Tibial artery (tissue), 4 donors: ENCODE measurements at regions not wholly inside any gene's neighbourhood (a gene's known extent, or its start where the extent isn't known, plus 50 kb on each side); places are given as distances from the start of the nearest gene placed in this dataset.
"Not testable (repeated sequence)": the region's sequence is repeated elsewhere in the genome, so short reads cannot be mapped to it uniquely, and the experiment has no call there.

ENCODE experiments used
- DNase-seq, 2 donors: peaks; one replicate each; pipeline ENCODE4 v3.0.0-alpha.2; 2019
- H3K27ac ChIP-seq, 2 donors: fragments of 200-600 bp; sonication (generic) in 1 of 2; 1 replicate in 1 of 2; 2 replicates in 1 of 2; pipeline ENCODE4 v1.5.1; 2018 to 2019; ENCODE audit warnings: mild to moderate bottlenecking in 1 of 2
- H3K27me3 ChIP-seq, 2 donors: fragments of 200-600 bp; sonication (generic) in 1 of 2; one replicate each; pipeline versions ENCODE4 v1.5.1 to v1.6.0; 2016 to 2019
- H3K36me3 ChIP-seq, 3 donors: fragments of 200-600 bp; sonication (generic) in 2 of 3; one replicate each; pipeline ENCODE4 v1.5.1; 2016 to 2019; ENCODE audit warnings: mild to moderate bottlenecking in 2 of 3
- H3K4me1 ChIP-seq, 4 donors: fragments of 200-600 bp; sonication (generic) in 2 of 4; 1 replicate in 3 of 4; 2 replicates in 1 of 4; pipeline ENCODE4 v1.5.1; 2016 to 2019
- H3K4me3 ChIP-seq, 2 donors: fragments of 200-600 bp; sonication (generic) in 1 of 2; 1 replicate in 1 of 2; 2 replicates in 1 of 2; pipeline ENCODE4 v1.5.1; 2018 to 2019; ENCODE audit warnings: mild to moderate bottlenecking in 2 of 2
- H3K9me3 ChIP-seq, 3 donors: fragments of 200-600 bp; sonication (generic) in 1 of 3; one replicate each; pipeline ENCODE4 v1.5.1; 2016 to 2019
- intact Hi-C: fragments of 100-400 bp; cut with DNase I; formaldehyde crosslinking; loops from one replicate; pipeline ENCODE4 v1.15.0; 2023; ENCODE audit warnings: low total_unique reads
- TF ChIP-seq, protein P1 (sequence below), 2 experiments: fragments of 200-600 bp in 1 of 2; fragments of 450-650 bp in 1 of 2; IDR thresholded peaks; one replicate each; pipeline ENCODE4 v1.5.1; 2017 to 2019; ENCODE audit warnings: antibody characterized with exemption in 2 of 2, mild to moderate bottlenecking in 1 of 2, moderate library complexity in 1 of 2

- H3K27ac ChIP-seq, result no peak overlapping the region
- no peak for DNase-seq
- H3K36me3 ChIP-seq, result no peaks in the 10 kb centered on the region
- intact Hi-C loops, result no loop called here
- H3K27me3 ChIP-seq, result no peaks in the 10 kb centered on the region
- TF ChIP-seq, protein P1, sequence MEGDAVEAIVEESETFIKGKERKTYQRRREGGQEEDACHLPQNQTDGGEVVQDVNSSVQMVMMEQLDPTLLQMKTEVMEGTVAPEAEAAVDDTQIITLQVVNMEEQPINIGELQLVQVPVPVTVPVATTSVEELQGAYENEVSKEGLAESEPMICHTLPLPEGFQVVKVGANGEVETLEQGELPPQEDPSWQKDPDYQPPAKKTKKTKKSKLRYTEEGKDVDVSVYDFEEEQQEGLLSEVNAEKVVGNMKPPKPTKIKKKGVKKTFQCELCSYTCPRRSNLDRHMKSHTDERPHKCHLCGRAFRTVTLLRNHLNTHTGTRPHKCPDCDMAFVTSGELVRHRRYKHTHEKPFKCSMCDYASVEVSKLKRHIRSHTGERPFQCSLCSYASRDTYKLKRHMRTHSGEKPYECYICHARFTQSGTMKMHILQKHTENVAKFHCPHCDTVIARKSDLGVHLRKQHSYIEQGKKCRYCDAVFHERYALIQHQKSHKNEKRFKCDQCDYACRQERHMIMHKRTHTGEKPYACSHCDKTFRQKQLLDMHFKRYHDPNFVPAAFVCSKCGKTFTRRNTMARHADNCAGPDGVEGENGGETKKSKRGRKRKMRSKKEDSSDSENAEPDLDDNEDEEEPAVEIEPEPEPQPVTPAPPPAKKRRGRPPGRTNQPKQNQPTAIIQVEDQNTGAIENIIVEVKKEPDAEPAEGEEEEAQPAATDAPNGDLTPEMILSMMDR (IDR thresholded peaks at IDR 0.05), result no peak
- no peaks in the 10 kb centered on the region for H3K4me1 ChIP-seq
- H3K4me3 ChIP-seq, result no peak overlapping the region
- no peaks in the 10 kb centered on the region for H3K9me3 ChIP-seq
Observed at GRCh38 chr3:26472345-26472744, 150.2 kb upstream of the LRRC3B start.

- H3K4me3 ChIP-seq, result no peak overlapping the region
- H3K27me3 ChIP-seq, result no peaks in the 10 kb centered on the region
- H3K4me1 ChIP-seq, result no peaks in the 10 kb centered on the region
- intact Hi-C loops, result no loop called here
- TF ChIP-seq, protein P1 (IDR thresholded peaks at IDR 0.05), result no peak
- H3K27ac ChIP-seq, result no peak overlapping the region
- H3K36me3 ChIP-seq, result no peaks in the 10 kb centered on the region
- no peak for DNase-seq
- H3K9me3 ChIP-seq, result no peaks in the 10 kb centered on the region
Observed at GRCh38 chr3:26474706-26475105, 147.9 kb upstream of the LRRC3B start.

DNA sequence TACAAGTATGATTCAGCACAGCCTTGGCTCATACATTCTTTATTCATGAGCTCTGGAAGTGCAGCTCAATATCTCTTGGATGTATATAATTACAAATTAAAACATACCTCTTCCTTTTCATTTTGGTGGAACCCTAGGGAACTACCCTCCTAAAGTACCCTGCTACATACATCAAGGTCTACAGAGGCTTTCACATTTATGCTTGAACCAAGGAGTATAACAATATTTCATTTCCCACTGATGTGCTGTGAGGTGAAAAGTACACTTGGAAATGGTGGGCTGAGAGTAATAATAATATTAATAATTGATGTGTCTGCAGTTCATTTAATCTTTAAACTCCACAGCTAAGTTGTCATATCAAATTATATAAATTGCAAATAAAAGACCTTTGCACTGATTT, 142.2 kb upstream of the LRRC3B start:
- H3K36me3 ChIP-seq, result no peaks in the 10 kb centered on the region
- H3K9me3 ChIP-seq, result peaks cover 0 to 4% (median 0%) of the 10 kb centered on the region in 3 donors
- H3K4me3 ChIP-seq, result no peak overlapping the region
- no peak for DNase-seq
- H3K27me3 ChIP-seq, result no peaks in the 10 kb centered on the region
- no peaks in the 10 kb centered on the region for H3K4me1 ChIP-seq
- intact Hi-C loops, result no loop called here
- TF ChIP-seq, protein P1 (IDR thresholded peaks at IDR 0.05), result no peak
- H3K27ac ChIP-seq, result no peak overlapping the region

DNA sequence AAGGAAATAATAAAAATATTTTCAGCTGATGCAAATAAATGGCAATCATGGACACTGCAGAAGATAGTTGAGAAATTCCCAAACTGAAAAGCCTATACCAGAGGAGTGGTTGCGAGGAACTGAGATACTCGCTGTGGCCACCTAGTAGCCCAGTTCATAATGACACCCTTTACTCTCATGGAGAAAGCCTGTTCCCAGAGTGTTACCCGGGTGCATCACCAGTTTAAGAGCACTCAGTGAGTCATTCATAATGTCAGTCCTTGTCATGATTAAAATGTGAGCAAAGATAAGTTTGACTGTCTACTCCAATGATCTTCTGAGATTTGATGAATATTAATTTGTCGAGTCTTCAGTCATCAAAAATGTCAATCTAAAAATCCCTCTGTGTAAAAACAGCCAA, 138.4 kb upstream of the LRRC3B start:
- H3K27me3 ChIP-seq, result no peaks in the 10 kb centered on the region
- H3K4me1 ChIP-seq, result no peaks in the 10 kb centered on the region
- no peak for DNase-seq
- intact Hi-C loops, result no loop called here
- H3K27ac ChIP-seq, result no peak overlapping the region
- H3K36me3 ChIP-seq, result no peaks in the 10 kb centered on the region
- TF ChIP-seq, protein P1 (IDR thresholded peaks at IDR 0.05), result no peak
- H3K4me3 ChIP-seq, result no peak overlapping the region
- H3K9me3 ChIP-seq, result peaks cover 0 to 4% (median 0%) of the 10 kb centered on the region in 3 donors

DNA sequence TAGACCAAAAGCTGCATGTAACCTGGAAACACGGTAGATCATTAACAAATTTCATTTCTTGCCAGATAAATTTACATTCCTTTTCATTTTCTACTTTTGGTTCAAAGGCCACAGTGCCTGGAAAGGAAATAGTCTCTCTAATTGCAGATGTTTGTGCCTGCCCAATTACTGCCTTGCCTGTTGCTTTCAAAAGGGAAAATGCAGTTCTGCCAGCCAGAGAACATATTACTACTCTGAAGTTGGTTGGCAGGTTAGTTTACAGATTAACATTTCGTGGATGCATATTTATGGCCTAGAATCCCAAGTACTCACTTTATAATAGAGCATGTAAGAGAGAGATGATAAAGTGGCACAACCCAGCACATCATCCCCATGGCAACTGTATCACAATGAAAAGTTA, 124.3 kb upstream of the LRRC3B start:
- intact Hi-C loops, result no loop called here
- Histone ChIP-seq H3K36me3 (no peaks in the 10 kb centered on the region), H3K9me3 (no peaks in the 10 kb centered on the region), H3K4me1 (no peaks in the 10 kb centered on the region), H3K27me3 (no peaks in the 10 kb centered on the region), H3K27ac (no peak overlapping the region), H3K4me3 (no peak overlapping the region)
- no peak for DNase-seq
- TF ChIP-seq, protein P1 (IDR thresholded peaks at IDR 0.05), result no peak

DNA sequence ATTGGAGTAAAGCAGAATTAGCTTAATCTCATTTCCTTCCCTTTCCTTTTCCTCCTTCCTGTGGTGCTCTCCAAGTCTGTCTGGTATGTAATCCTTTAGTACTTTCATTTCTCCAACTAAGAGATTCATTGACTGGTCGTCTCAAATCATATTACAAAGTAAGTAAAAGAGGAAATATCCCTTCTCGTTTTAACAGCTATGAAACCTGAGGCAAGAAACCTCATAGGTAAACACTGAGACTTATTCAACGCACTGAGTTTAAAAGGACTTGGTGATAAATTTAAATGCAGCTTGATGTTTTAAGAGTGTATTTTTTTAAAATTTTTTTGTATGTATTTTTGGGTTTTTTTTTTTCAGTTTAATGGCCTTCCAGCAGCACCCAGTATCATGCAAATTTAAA, 117.2 kb upstream of the LRRC3B start:
- H3K27ac ChIP-seq, result no peak overlapping the region
- no peaks in the 10 kb centered on the region for H3K27me3 ChIP-seq
- no peaks in the 10 kb centered on the region for H3K9me3 ChIP-seq
- intact Hi-C loops, result no loop called here
- TF ChIP-seq, protein P1 (IDR thresholded peaks at IDR 0.05), result no peak
- no peaks in the 10 kb centered on the region for H3K4me1 ChIP-seq
- no peaks in the 10 kb centered on the region for H3K36me3 ChIP-seq
- no peak overlapping the region for H3K4me3 ChIP-seq
- DNase-seq, result no peak

GRCh38 chr3:26514445-26515029, 108.0 kb upstream of the LRRC3B start:
- intact Hi-C loops, H3K27ac ChIP-seq, H3K36me3 ChIP-seq, H3K4me3 ChIP-seq, H3K27me3 ChIP-seq, DNase-seq, H3K4me1 ChIP-seq, H3K9me3 ChIP-seq: not testable (repeated sequence)
